SK-N-MC (cell line): ENCODE measurements at regions not wholly inside any gene's neighbourhood (a gene's known extent, or its start where the extent isn't known, plus 50 kb on each side); places are given as distances from the start of the nearest gene placed in this dataset.

Source experiments
- DNase-seq: peaks from one replicate; pipeline ENCODE4 v3.0.0-alpha.2; 2011; ENCODE audit warnings: low read depth, low spot score
- H3K27ac ChIP-seq: fragments of 200-600 bp; sonication (generic); 2 replicates; pipeline ENCODE4 v1.5.1; 2016; ENCODE audit warnings: mixed run types
- H3K36me3 ChIP-seq: fragments of 200-600 bp; sonication (generic); 2 replicates; pipeline ENCODE4 v1.6.1; 2017; ENCODE audit warnings: antibody characterized with exemption, low read length, mixed read lengths; ENCODE audit not compliant: insufficient read depth
- H3K4me3 ChIP-seq: fragments of 200-600 bp; sonication (generic); 2 replicates; pipeline ENCODE4 v1.5.1; 2016
- H3K9ac ChIP-seq: fragments of 200-600 bp; sonication (generic); 2 replicates; pipeline ENCODE4 v1.8.0; 2017; ENCODE audit warnings: mixed run types, mixed read lengths; ENCODE audit not compliant: insufficient read length
- H3K9me3 ChIP-seq: fragments of 200-600 bp; sonication (generic); 2 replicates; pipeline ENCODE4 v1.6.1; 2017; ENCODE audit warnings: low read depth, mild to moderate bottlenecking, antibody characterized with exemption, low read length, moderate library complexity, mixed read lengths
- EZH2 ChIP-seq: fragments of 200-600 bp; sonication (generic); IDR thresholded peaks from one replicate; pipeline ENCODE4 v1.6.1; 2017; ENCODE audit warnings: antibody characterized with exemption
- FOXP2 ChIP-seq: optimal IDR thresholded peaks from 2 replicates; pipeline ENCODE3; 2011; ENCODE audit warnings: mild to moderate bottlenecking, moderate library complexity; ENCODE audit not compliant: insufficient read depth; ENCODE audit errors: extremely low read length, control extremely low read depth
- POLR2AphosphoS5 ChIP-seq: IDR thresholded peaks from 2 replicates; pipeline ENCODE4 v1.6.1; 2012; ENCODE audit warnings: mild to moderate bottlenecking, low read depth, low read length, borderline replicate concordance

- Histone ChIP-seq H3K9me3 (no peaks in the 10 kb centered on the region), H3K27ac (no peak overlapping the region), H3K4me3 (no peak overlapping the region), H3K9ac (no peak overlapping the region), H3K36me3 (no peaks in the 10 kb centered on the region)
- TF ChIP-seq FOXP2 = no peak
- no peak for TF ChIP-seq POLR2AphosphoS5
- no peak for TF ChIP-seq EZH2
- no peak for DNase-seq
Measured at GRCh38 chr5:109989161-109989560, 299.4 kb downstream of the MAN2A1 start.

GRCh38 chr5:109989994-109990722 lies 300.4 kb downstream of the MAN2A1 start:
- no peaks in the 10 kb centered on the region for H3K36me3 ChIP-seq
- no peak overlapping the region for H3K4me3 ChIP-seq
- TF ChIP-seq FOXP2 (no peak), EZH2 (no peak), POLR2AphosphoS5 (no peak)
- no peak for DNase-seq
- no peaks in the 10 kb centered on the region for H3K9me3 ChIP-seq
- H3K27ac ChIP-seq = no peak overlapping the region
- H3K9ac ChIP-seq = no peak overlapping the region

DNA sequence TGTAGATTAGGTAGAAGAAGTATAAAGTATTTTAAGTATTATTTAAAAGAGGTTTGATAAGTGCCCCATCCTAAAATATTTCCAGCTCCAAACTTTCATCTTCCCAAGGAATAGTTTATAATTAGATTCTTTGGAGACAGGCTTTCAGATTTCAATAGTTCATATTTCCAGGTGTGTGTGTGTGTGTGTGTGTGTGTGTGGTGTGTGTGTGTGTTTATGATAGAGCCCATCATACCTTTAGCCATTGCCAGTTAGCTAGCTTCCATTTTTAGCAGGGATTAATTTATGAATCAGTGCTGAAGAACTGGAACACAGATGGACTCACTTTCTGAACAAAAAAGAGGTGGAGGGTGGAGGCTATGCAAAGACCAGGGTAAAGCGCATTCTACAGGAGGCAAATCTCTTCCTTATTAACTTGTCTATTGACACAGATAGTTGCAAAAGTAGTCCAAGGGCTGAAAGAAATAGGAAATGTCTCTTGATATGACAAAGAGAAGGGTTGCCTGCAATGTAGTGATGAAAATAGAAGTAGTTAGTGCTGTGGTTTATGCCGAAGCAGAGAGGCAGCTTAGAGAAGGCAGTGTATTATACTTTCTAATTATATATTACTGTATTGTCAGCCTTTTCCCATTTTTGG lies 301.1 kb downstream of the MAN2A1 start:
- TF ChIP-seq EZH2 (no peak), POLR2AphosphoS5 (no peak), FOXP2 (no peak)
- Histone ChIP-seq H3K4me3 (no peak overlapping the region), H3K9me3 (no peaks in the 10 kb centered on the region), H3K9ac (no peak overlapping the region), H3K36me3 (no peaks in the 10 kb centered on the region), H3K27ac (no peak overlapping the region)
- DNase-seq = no peak

DNA sequence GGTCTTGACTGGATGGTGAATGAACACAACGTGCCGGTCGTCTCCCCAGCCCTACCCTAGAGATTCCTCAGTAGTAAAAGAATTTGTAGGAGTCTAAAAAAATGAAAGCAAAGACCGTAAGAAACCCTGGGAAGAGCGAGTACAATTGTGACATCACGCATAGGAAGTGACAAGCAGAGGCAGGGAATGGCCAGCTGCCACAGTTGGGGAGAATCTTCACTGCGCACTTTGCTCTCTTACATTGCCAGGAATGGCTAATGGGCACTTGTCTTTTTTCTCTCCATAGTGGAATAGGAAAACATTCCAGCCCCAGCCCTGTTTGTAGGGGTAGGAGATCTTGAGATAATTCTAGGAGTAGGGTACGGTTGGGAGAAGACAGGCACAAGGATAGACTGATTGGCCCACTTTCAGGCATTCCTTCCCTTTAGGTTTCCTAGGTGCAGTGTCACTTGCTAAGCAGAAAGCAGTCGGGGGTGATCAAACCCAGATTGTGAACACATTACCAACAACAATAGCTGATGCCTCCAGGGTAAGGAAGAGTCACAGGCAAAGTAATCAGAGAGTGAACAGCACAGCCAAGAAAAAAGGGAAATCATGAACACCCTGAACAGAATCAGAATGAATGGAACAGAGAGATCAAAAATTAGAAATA lies 302.7 kb downstream of the MAN2A1 start:
- TF ChIP-seq POLR2AphosphoS5 (no peak), FOXP2 (no peak), EZH2 (no peak)
- H3K36me3 ChIP-seq = no peaks in the 10 kb centered on the region
- H3K9me3 ChIP-seq = no peaks in the 10 kb centered on the region
- H3K27ac ChIP-seq = no peak overlapping the region
- no peak for DNase-seq
- no peak overlapping the region for H3K9ac ChIP-seq
- no peak overlapping the region for H3K4me3 ChIP-seq

GRCh38 chr5:109994135-109994534 lies 304.4 kb downstream of the MAN2A1 start:
- DNase-seq = no peak
- H3K9ac ChIP-seq = no peak overlapping the region
- TF ChIP-seq FOXP2 (no peak), EZH2 (no peak), POLR2AphosphoS5 (no peak)
- H3K27ac ChIP-seq = no peak overlapping the region
- H3K36me3 ChIP-seq = no peaks in the 10 kb centered on the region
- no peak overlapping the region for H3K4me3 ChIP-seq
- no peaks in the 10 kb centered on the region for H3K9me3 ChIP-seq

DNA sequence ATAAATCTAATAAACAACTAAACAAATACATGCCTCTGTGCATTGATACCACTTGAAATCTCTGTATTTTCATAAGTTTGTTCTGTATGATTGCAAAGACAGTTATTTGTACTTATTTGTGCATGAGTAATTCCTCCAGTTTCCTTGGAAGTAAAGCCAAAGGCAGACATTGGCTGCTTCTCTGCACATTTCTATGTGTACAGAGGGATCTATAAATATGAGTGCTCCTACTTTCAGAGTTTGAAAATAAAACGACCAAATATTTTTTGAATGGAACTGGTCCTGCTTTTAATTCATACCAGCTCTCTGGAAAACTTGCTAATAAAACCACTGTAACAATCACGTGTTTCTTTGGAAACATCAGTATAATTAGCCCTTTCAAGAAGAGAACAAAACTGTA lies 306.5 kb downstream of the MAN2A1 start:
- Histone ChIP-seq H3K27ac (no peak overlapping the region), H3K36me3 (no peaks in the 10 kb centered on the region), H3K9me3 (no peaks in the 10 kb centered on the region), H3K4me3 (no peak overlapping the region), H3K9ac (no peak overlapping the region)
- no peak for TF ChIP-seq POLR2AphosphoS5
- TF ChIP-seq FOXP2 = no peak
- TF ChIP-seq EZH2 = no peak
- DNase-seq = no peak

DNA sequence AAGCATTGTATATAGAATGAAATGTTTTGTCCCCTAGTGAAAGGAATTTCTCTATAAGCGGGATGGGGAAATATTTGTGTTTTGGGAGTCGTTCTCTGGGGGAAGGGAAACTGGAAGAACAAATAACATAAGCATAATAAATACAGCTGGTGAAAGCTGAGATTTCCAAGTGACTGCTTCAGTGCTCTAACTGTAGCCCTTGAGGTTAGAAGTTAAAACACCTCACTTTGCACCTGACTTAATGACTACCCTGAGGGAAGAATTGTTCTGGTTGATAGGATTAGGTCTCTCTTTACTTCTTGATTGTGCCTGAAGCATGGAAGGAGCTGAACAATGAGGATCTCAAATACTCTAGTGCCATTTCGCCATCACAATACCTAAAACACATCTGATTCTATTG lies 307.4 kb downstream of the MAN2A1 start:
- DNase-seq = no peak
- no peak for TF ChIP-seq POLR2AphosphoS5
- TF ChIP-seq FOXP2 = no peak
- TF ChIP-seq EZH2 = no peak
- no peaks in the 10 kb centered on the region for H3K36me3 ChIP-seq
- H3K9me3 ChIP-seq = no peaks in the 10 kb centered on the region
- no peak overlapping the region for H3K4me3 ChIP-seq
- no peak overlapping the region for H3K27ac ChIP-seq
- no peak overlapping the region for H3K9ac ChIP-seq

- H3K36me3 ChIP-seq = no peaks in the 10 kb centered on the region
- H3K9me3 ChIP-seq = no peaks in the 10 kb centered on the region
- DNase-seq = no peak
- TF ChIP-seq POLR2AphosphoS5 (no peak), EZH2 (no peak), FOXP2 (no peak)
- no peak overlapping the region for H3K27ac ChIP-seq
- H3K9ac ChIP-seq = no peak overlapping the region
- no peak overlapping the region for H3K4me3 ChIP-seq
Measured at GRCh38 chr5:109998208-109998607, 308.5 kb downstream of the MAN2A1 start.

GRCh38 chr5:109998726-109999125 lies 309.0 kb downstream of the MAN2A1 start:
- peak overlapping the region; percentile 60 for H3K27ac ChIP-seq
- TF ChIP-seq FOXP2 (no peak), POLR2AphosphoS5 (no peak), EZH2 (no peak)
- no peaks in the 10 kb centered on the region for H3K9me3 ChIP-seq
- no peak for DNase-seq
- H3K9ac ChIP-seq = no peak overlapping the region
- no peaks in the 10 kb centered on the region for H3K36me3 ChIP-seq
- H3K4me3 ChIP-seq = peak overlapping the region; percentile 39; the same call in 1 of the 2 replicates
